Small intestine (tissue), 7 donors: ENCODE measurements at regions not wholly inside any gene's neighbourhood (a gene's known extent, or its start where the extent isn't known, plus 50 kb on each side); places are given as distances from the start of the nearest gene placed in this dataset.

Experiments
- DNase-seq, 2 donors: peaks; one replicate each; pipeline versions ENCODE4 v3.0.0 to v3.0.0-alpha.2; 2013
- FAIRE-seq: peaks from 2 replicates; lab custom pipeline; 2012; peaks lifted over from hg19 to GRCh38; lab: Jason Lieb, UNC
- H3K27ac ChIP-seq, 3 donors: one replicate each; pipeline ENCODE4 v1.5.1; 2013; ENCODE audit warnings: low read length in 2 of 3, mild to moderate bottlenecking in 2 of 3, control low read depth in 1 of 3, inconsistent platforms in 1 of 3, low read depth in 1 of 3, moderate library complexity in 1 of 3
- H3K27me3 ChIP-seq, 3 donors: one replicate each; pipeline ENCODE4 v1.6.1; 2013; ENCODE audit warnings: low read length in 3 of 3, inconsistent platforms in 1 of 3; ENCODE audit not compliant: control insufficient read depth in 3 of 3, insufficient read depth in 3 of 3
- H3K36me3 ChIP-seq, 3 donors: one replicate each; pipeline ENCODE4 v1.6.1; 2013; ENCODE audit warnings: low read length in 3 of 3, inconsistent platforms in 1 of 3, low read depth in 1 of 3, mild to moderate bottlenecking in 1 of 3, moderate library complexity in 1 of 3; ENCODE audit not compliant: control insufficient read depth in 3 of 3, insufficient read depth in 2 of 3
- H3K4me1 ChIP-seq, 3 donors: one replicate each; pipeline ENCODE4 v1.6.1; 2013; ENCODE audit warnings: low read length in 2 of 3, inconsistent platforms in 1 of 3, low read depth in 1 of 3, mild to moderate bottlenecking in 1 of 3, moderate library complexity in 1 of 3; ENCODE audit not compliant: control insufficient read depth in 3 of 3, insufficient read depth in 2 of 3
- H3K4me3 ChIP-seq, 3 donors: one replicate each; pipeline ENCODE4 v1.5.1; 2013; ENCODE audit warnings: low read length in 3 of 3, control low read depth in 1 of 3, inconsistent platforms in 1 of 3, low read depth in 1 of 3, mild to moderate bottlenecking in 1 of 3, moderate library complexity in 1 of 3
- H3K9me3 ChIP-seq, 2 donors: one replicate each; pipeline ENCODE4 v1.6.1; 2013; ENCODE audit warnings: low read depth in 1 of 2, low read length in 1 of 2; ENCODE audit not compliant: control insufficient read depth in 2 of 2, insufficient read depth in 1 of 2
- WGBS, 3 donors: extraction: QIAGEN DNeasy Blood & Tissue Kit; methylation state at CpG; one replicate each; pipeline ENCODE4 v1.1.7; 2013; 5-methylcytosine and 5-hydroxymethylcytosine counted together
- donor health status: healthy with polysubstance abuse.
- donor health status: control.
- donor health status: control.
- donor health status: Bipolar disorder and iron deficiency.
- donor health status: healthy.

- Histone ChIP-seq H3K4me1 (no peaks in the 10 kb centered on the region), H3K27me3 (no peaks in the 10 kb centered on the region), H3K36me3 (no peaks in the 10 kb centered on the region), H3K9me3 (no peaks in the 10 kb centered on the region), H3K27ac (no peak overlapping the region), H3K4me3 (no peak overlapping the region)
- 85 to 91% (median 90%) methylated on average over 8 of the region's 8 CpGs for WGBS, 3 donors
- DNase-seq (no peak), FAIRE-seq (no peak)
Measured at GRCh38 chr22:48259991-48260670, 1497.7 kb downstream of the TBC1D22A start.

GRCh38 chr22:48258811-48259210, 1496.4 kb downstream of the TBC1D22A start:
- no peak overlapping the region for H3K27ac ChIP-seq
- no peak overlapping the region for H3K4me3 ChIP-seq
- no peaks in the 10 kb centered on the region for H3K36me3 ChIP-seq
- no peak for DNase-seq
- FAIRE-seq, result no peak
- no peaks in the 10 kb centered on the region for H3K9me3 ChIP-seq
- WGBS, 3 donors, result 84 to 89% (median 88%) methylated on average over 8 of the region's 8 CpGs
- H3K4me1 ChIP-seq, result no peaks in the 10 kb centered on the region
- H3K27me3 ChIP-seq, result peaks cover 0 to 3% (median 0%) of the 10 kb centered on the region in 3 donors

GRCh38 chr22:48258064-48258701, 1495.7 kb downstream of the TBC1D22A start:
- WGBS, 3 donors, result 73 to 79% (median 76%) methylated on average over 12 of the region's 12 CpGs
- no peak for FAIRE-seq
- H3K9me3 ChIP-seq, result no peaks in the 10 kb centered on the region
- peaks cover 0 to 6% (median 0%) of the 10 kb centered on the region in 3 donors for H3K27me3 ChIP-seq
- no peaks in the 10 kb centered on the region for H3K4me1 ChIP-seq
- H3K36me3 ChIP-seq, result no peaks in the 10 kb centered on the region
- H3K4me3 ChIP-seq, result no peak overlapping the region
- no peak overlapping the region for H3K27ac ChIP-seq
- no peak for DNase-seq

GRCh38 chr22:48257685-48258055, 1495.2 kb downstream of the TBC1D22A start:
- DNase-seq, result no peak
- no peak for FAIRE-seq
- H3K36me3 ChIP-seq, result no peaks in the 10 kb centered on the region
- H3K9me3 ChIP-seq, result no peaks in the 10 kb centered on the region
- no peaks in the 10 kb centered on the region for H3K4me1 ChIP-seq
- H3K27me3 ChIP-seq, result peaks cover 0 to 6% (median 0%) of the 10 kb centered on the region in 3 donors
- H3K4me3 ChIP-seq, result no peak overlapping the region
- WGBS, 3 donors, result 40 to 53% (median 51%) methylated on average over 7 of the region's 7 CpGs
- no peak overlapping the region for H3K27ac ChIP-seq

GRCh38 chr22:48256776-48257684, 1494.6 kb downstream of the TBC1D22A start:
- H3K27ac ChIP-seq, result no peak overlapping the region
- FAIRE-seq (no peak), DNase-seq (no peak)
- peaks cover 0 to 6% (median 0%) of the 10 kb centered on the region in 3 donors for H3K27me3 ChIP-seq
- no peaks in the 10 kb centered on the region for H3K9me3 ChIP-seq
- H3K36me3 ChIP-seq, result no peaks in the 10 kb centered on the region
- 82 to 85% (median 84%) methylated on average over 20 to 21 of the region's 21 CpGs for WGBS, 3 donors
- no peaks in the 10 kb centered on the region for H3K4me1 ChIP-seq
- H3K4me3 ChIP-seq, result no peak overlapping the region

GRCh38 chr22:48256041-48256739, 1493.7 kb downstream of the TBC1D22A start:
- H3K27me3 ChIP-seq, result peaks cover 0 to 6% (median 0%) of the 10 kb centered on the region in 3 donors
- WGBS, 3 donors, result 48 to 68% (median 57%) methylated on average over 17 of the region's 17 CpGs
- no peak overlapping the region for H3K27ac ChIP-seq
- no peak overlapping the region for H3K4me3 ChIP-seq
- no peak for DNase-seq
- H3K36me3 ChIP-seq, result no peaks in the 10 kb centered on the region
- FAIRE-seq, result no peak
- no peaks in the 10 kb centered on the region for H3K9me3 ChIP-seq
- no peaks in the 10 kb centered on the region for H3K4me1 ChIP-seq

GRCh38 chr22:48254311-48254873, 1491.9 kb downstream of the TBC1D22A start:
- Histone ChIP-seq H3K27ac (no peak overlapping the region), H3K4me3 (no peak overlapping the region), H3K36me3 (no peaks in the 10 kb centered on the region), H3K4me1 (no peaks in the 10 kb centered on the region), H3K9me3 (no peaks in the 10 kb centered on the region), H3K27me3 (peaks cover 0 to 6% (median 0%) of the 10 kb centered on the region in 3 donors)
- WGBS, 3 donors, result 15 to 23% (median 15%) methylated on average over 13 of the region's 13 CpGs
- FAIRE-seq (no peak), DNase-seq (peak in 1 of 2 donors; percentile 20)
